ENCODE measurements at regions not wholly inside any gene's neighbourhood (a gene's known extent, or its start where the extent isn't known, plus 50 kb on each side); places are given as distances from the start of the nearest gene placed in this dataset.

- no peak for TF ChIP-seq EP300 (IDR thresholded peaks at IDR 0.05; ENCODE audit: borderline replicate concordance)
- no peak for TF ChIP-seq CREB1 (IDR thresholded peaks at IDR 0.05; ENCODE audit: low read depth)
- no peak for TF ChIP-seq TAF1 (IDR thresholded peaks at IDR 0.05; ENCODE audit: low read depth)
- no peak for TF ChIP-seq TEAD4 (IDR thresholded peaks at IDR 0.05)
- TF ChIP-seq NFIC (IDR thresholded peaks at IDR 0.05) = no peak
- no peak for TF ChIP-seq FOXM1 (IDR thresholded peaks at IDR 0.05; ENCODE audit: borderline replicate concordance, low read depth)
- no peak for TF ChIP-seq REST (IDR thresholded peaks at IDR 0.05; ENCODE audit: low read depth)
- TF ChIP-seq RAD21 (IDR thresholded peaks at IDR 0.05; ENCODE audit: low read depth) = no peak
- TF ChIP-seq TCF12 (IDR thresholded peaks at IDR 0.05; ENCODE audit: low read depth) = no peak
Measured at GRCh38 chr12:65585648-65586602, 238.4 kb upstream of the HMGA2 start.

Data from Ishikawa (cell line).